ENCODE measurements at regions not wholly inside any gene's neighbourhood (a gene's known extent, or its start where the extent isn't known, plus 50 kb on each side); places are given as distances from the start of the nearest gene placed in this dataset.

- DNase-seq (ENCODE audit: low read depth), result no peak
- no peak for TF ChIP-seq CTCF (conservative IDR thresholded peaks at IDR 0.05; ENCODE audit: low read length)
These were observed 97.9 kb upstream of the DAP start for GRCh38 chr5:10858945-10859344.

GRCh38 chr5:10858307-10858706 lies 97.3 kb upstream of the DAP start:
- no peak overlapping the region for H3K4me3 ChIP-seq (ENCODE audit: low read length)
- DNase-seq (ENCODE audit: low read depth), result no peak
- no peak for TF ChIP-seq CTCF (conservative IDR thresholded peaks at IDR 0.05; ENCODE audit: low read length)

More at GRCh38 chr5:10858945-10859344, 97.9 kb upstream of the DAP start:
- H3K4me3 ChIP-seq (ENCODE audit: low read length), result no peak overlapping the region

GRCh38 chr5:10857338-10857733 lies 96.3 kb upstream of the DAP start:
- no peak for TF ChIP-seq CTCF (conservative IDR thresholded peaks at IDR 0.05; ENCODE audit: low read length)
- H3K4me3 ChIP-seq (ENCODE audit: low read length), result no peak overlapping the region
- DNase-seq (ENCODE audit: low read depth), result no peak

- no peak overlapping the region for H3K4me3 ChIP-seq (ENCODE audit: low read length)
- peak; percentile 86 for DNase-seq (ENCODE audit: low read depth)
- TF ChIP-seq CTCF (conservative IDR thresholded peaks at IDR 0.05; ENCODE audit: low read length), result peak; percentile 82
These were observed 95.8 kb upstream of the DAP start for GRCh38 chr5:10856683-10857337.

- no peak for TF ChIP-seq CTCF (conservative IDR thresholded peaks at IDR 0.05; ENCODE audit: low read length)
- H3K4me3 ChIP-seq (ENCODE audit: low read length), result no peak overlapping the region
- DNase-seq (ENCODE audit: low read depth), result no peak
These were observed 95.0 kb upstream of the DAP start for GRCh38 chr5:10856071-10856470.

- DNase-seq (ENCODE audit: low read depth), result peak; percentile 70
- TF ChIP-seq CTCF (conservative IDR thresholded peaks at IDR 0.05; ENCODE audit: low read length), result no peak
- H3K4me3 ChIP-seq (ENCODE audit: low read length), result no peak overlapping the region
These were observed 93.7 kb upstream of the DAP start for GRCh38 chr5:10854506-10855277.

GRCh38 chr5:10853154-10853553 lies 92.1 kb upstream of the DAP start:
- no peak for TF ChIP-seq CTCF (conservative IDR thresholded peaks at IDR 0.05; ENCODE audit: low read length)
- no peak for DNase-seq (ENCODE audit: low read depth)
- H3K4me3 ChIP-seq (ENCODE audit: low read length), result no peak overlapping the region
